Neuronal stem cell (in vitro differentiated cells): ENCODE measurements at regions not wholly inside any gene's neighbourhood (a gene's known extent, or its start where the extent isn't known, plus 50 kb on each side); places are given as distances from the start of the nearest gene placed in this dataset.
A peak's percentile ranks its signal among the peaks of the same experiment; 100 is the strongest.

ENCODE experiments used
- DNase-seq: peaks from one replicate; pipeline ENCODE4 v3.0.0-alpha.2; 2013; ENCODE audit warnings: low spot score
- H2AFZ ChIP-seq: one replicate; pipeline ENCODE4 v1.6.1; 2013; ENCODE audit warnings: mild to moderate bottlenecking, low read length, inconsistent platforms
- H2AK5ac ChIP-seq: 2 replicates; pipeline ENCODE4 v1.6.1; 2013; ENCODE audit warnings: low read depth, mild to moderate bottlenecking, inconsistent platforms, low read length, moderate library complexity, mixed read lengths
- H2BK120ac ChIP-seq: 2 replicates; pipeline ENCODE4 v1.6.1; 2013; ENCODE audit warnings: low read depth, mild to moderate bottlenecking, inconsistent platforms, low read length, moderate library complexity, mixed read lengths
- H2BK12ac ChIP-seq: one replicate; pipeline ENCODE4 v1.6.1; 2013; ENCODE audit warnings: low read length, inconsistent platforms
- H2BK15ac ChIP-seq: 2 replicates; pipeline ENCODE4 v1.6.1; 2013; ENCODE audit warnings: mild to moderate bottlenecking, low read length, inconsistent platforms, mixed read lengths
- H2BK5ac ChIP-seq: one replicate; pipeline ENCODE4 v1.6.1; 2013; ENCODE audit warnings: inconsistent platforms, mild to moderate bottlenecking, low read length, moderate library complexity
- H3K14ac ChIP-seq: one replicate; pipeline ENCODE4 v1.6.1; 2013; ENCODE audit warnings: low read length, inconsistent platforms
- H3K18ac ChIP-seq: 2 replicates; pipeline ENCODE4 v1.6.1; 2013; ENCODE audit warnings: low read length, inconsistent platforms
- H3K23ac ChIP-seq: 2 replicates; pipeline ENCODE4 v1.6.1; 2013; ENCODE audit warnings: low read depth, mild to moderate bottlenecking, mixed read lengths, low read length, inconsistent platforms; ENCODE audit not compliant: poor library complexity
- H3K27ac ChIP-seq: replicated peaks from 3 replicates; pipeline ENCODE4 v1.5.1; 2013; ENCODE audit warnings: low read length, inconsistent platforms
- H3K27me3 ChIP-seq, 3 experiments: 2 replicates each; pipeline ENCODE4 v1.6.1; 2013; ENCODE audit warnings: low read length in 3 of 3, mild to moderate bottlenecking in 2 of 3, inconsistent platforms in 1 of 3, low read depth in 1 of 3, mixed read lengths in 1 of 3, moderate library complexity in 1 of 3; ENCODE audit not compliant: control insufficient read depth in 3 of 3, insufficient read depth in 3 of 3
- H3K36me3 ChIP-seq, 2 donors: replicated peaks in 1 of 2; 2 replicates each; pipeline ENCODE4 v1.6.1; 2013; ENCODE audit warnings: low read length in 2 of 2; ENCODE audit not compliant: control insufficient read depth in 2 of 2, insufficient read depth in 2 of 2
- H3K4ac ChIP-seq: 2 replicates; pipeline ENCODE4 v1.6.1; 2013; ENCODE audit warnings: inconsistent platforms, mild to moderate bottlenecking, low read length, moderate library complexity
- H3K4me1 ChIP-seq, 2 donors: 1 replicate in 1 of 2; 2 replicates in 1 of 2; pipeline ENCODE4 v1.6.1; 2013; ENCODE audit warnings: low read length in 2 of 2, low read depth in 1 of 2; ENCODE audit not compliant: control insufficient read depth in 2 of 2, insufficient read depth in 1 of 2
- H3K4me2 ChIP-seq: one replicate; pipeline ENCODE4 v1.6.1; 2013; ENCODE audit warnings: mild to moderate bottlenecking, low read length, inconsistent platforms; ENCODE audit not compliant: insufficient read depth, poor library complexity, severe bottlenecking
- H3K4me3 ChIP-seq, 2 donors: 2 replicates each; pipeline ENCODE4 v1.5.1; 2013; ENCODE audit warnings: low read length in 2 of 2, mild to moderate bottlenecking in 2 of 2, inconsistent platforms in 1 of 2, moderate library complexity in 1 of 2
- H3K79me1 ChIP-seq: one replicate; pipeline ENCODE4 v1.6.1; 2013; ENCODE audit warnings: low read depth, mild to moderate bottlenecking, inconsistent platforms, low read length, moderate library complexity
- H3K9ac ChIP-seq: one replicate; pipeline ENCODE4 v1.6.1; 2013; ENCODE audit warnings: mild to moderate bottlenecking, low read depth, low read length, inconsistent platforms; ENCODE audit not compliant: poor library complexity
- H3K9me3 ChIP-seq, 2 donors: replicated peaks in 1 of 2; 2 replicates each; pipeline versions ENCODE3 to v1.6.1; 2013; ENCODE audit warnings: low read length in 2 of 2, mild to moderate bottlenecking in 2 of 2, inconsistent platforms in 1 of 2, low read depth in 1 of 2, mixed read lengths in 1 of 2, moderate library complexity in 1 of 2; ENCODE audit not compliant: control insufficient read depth in 2 of 2, insufficient read depth in 1 of 2
- H4K8ac ChIP-seq: one replicate; pipeline ENCODE4 v1.6.1; 2013; ENCODE audit warnings: low read depth, mild to moderate bottlenecking, inconsistent platforms, low read length, moderate library complexity
- H4K91ac ChIP-seq: one replicate; pipeline ENCODE4 v1.6.1; 2013; ENCODE audit warnings: low read length, low read depth, mild to moderate bottlenecking, inconsistent platforms; ENCODE audit not compliant: poor library complexity
- WGBS, 2 donors: extraction: QIAGEN DNeasy Blood & Tissue Kit; methylation state at CpG; one replicate each; pipeline ENCODE4 v1.1.7; 2013; ENCODE audit warnings: missing lambda C conversion rate in 2 of 2, mixed read lengths in 1 of 2; ENCODE audit not compliant: insufficient read length in 2 of 2, insufficient replicate concordance in 1 of 2; ENCODE audit errors: extremely low coverage in 2 of 2; 5-methylcytosine and 5-hydroxymethylcytosine counted together

DNA sequence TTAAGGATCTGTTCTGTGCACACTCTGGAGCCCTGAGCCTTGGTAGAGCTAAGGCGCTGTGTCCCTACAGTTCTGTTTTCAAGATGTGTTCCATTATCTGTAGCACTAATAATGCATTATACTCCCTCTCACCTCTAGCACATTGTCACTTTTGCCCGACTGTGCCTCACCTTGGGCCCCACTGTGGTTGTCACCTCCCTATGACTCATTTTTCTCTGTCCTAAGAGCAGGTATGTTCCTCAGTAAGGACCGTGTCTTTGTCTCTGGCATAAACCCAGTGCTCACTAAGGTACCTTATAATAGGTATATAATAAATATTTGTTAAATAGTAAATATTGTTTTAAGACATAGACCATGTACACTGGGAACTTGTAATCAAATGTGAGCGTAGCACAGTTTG lies 942.5 kb upstream of the CITED2 start:
- H2BK12ac ChIP-seq = no peak overlapping the region
- no peak overlapping the region for H3K23ac ChIP-seq
- H3K36me3 ChIP-seq = no peaks in the 10 kb centered on the region
- H3K18ac ChIP-seq = no peak overlapping the region
- no peak overlapping the region for H3K4ac ChIP-seq
- H3K4me2 ChIP-seq = no peak overlapping the region
- no peaks in the 10 kb centered on the region for H3K9me3 ChIP-seq
- H2AK5ac ChIP-seq = no peak overlapping the region
- WGBS, 2 donors = no CpG with 5 or more reads among the region's 4 CpGs
- no peak overlapping the region for H3K4me3 ChIP-seq
- no peak overlapping the region for H2BK120ac ChIP-seq
- H4K8ac ChIP-seq = no peak overlapping the region
- no peak overlapping the region for H2BK5ac ChIP-seq
- no peak overlapping the region for H2AFZ ChIP-seq
- H3K14ac ChIP-seq = no peak overlapping the region
- H4K91ac ChIP-seq = no peak overlapping the region
- no peak for DNase-seq
- H3K4me1 ChIP-seq = peaks cover 2 to 7% of the 10 kb centered on the region in 2 donors
- H3K27ac ChIP-seq = no peak overlapping the region
- H3K79me1 ChIP-seq = no peaks in the 10 kb centered on the region
- no peak overlapping the region for H3K9ac ChIP-seq
- H3K27me3 ChIP-seq = no peaks in the 10 kb centered on the region
- H2BK15ac ChIP-seq = no peak overlapping the region

DNA sequence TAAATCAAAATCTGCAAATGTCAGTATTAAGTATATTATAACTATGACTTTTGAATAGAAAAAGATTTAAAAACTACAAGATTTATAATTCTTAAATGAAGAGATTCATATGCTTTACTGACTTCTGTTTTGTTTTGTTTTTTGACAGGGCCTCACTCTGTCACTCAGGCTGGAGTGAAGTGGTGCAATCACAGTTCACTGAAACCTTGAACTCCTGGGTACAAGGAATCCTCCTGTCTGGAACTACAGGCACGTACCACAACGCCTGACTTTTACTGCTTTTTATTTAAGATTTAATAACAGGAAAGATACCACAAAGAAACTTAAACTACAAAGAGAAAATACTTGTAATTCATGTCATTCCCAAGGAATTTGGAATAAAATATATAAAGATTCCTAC lies 940.2 kb upstream of the CITED2 start:
- no peaks in the 10 kb centered on the region for H3K4me1 ChIP-seq
- no peak overlapping the region for H2BK5ac ChIP-seq
- no peaks in the 10 kb centered on the region for H3K27me3 ChIP-seq
- no peak overlapping the region for H3K27ac ChIP-seq
- no peak overlapping the region for H3K23ac ChIP-seq
- WGBS, 2 donors = no CpG with 5 or more reads among the region's 2 CpGs
- no peak overlapping the region for H3K9ac ChIP-seq
- H3K4ac ChIP-seq = no peak overlapping the region
- no peak overlapping the region for H3K18ac ChIP-seq
- no peak for DNase-seq
- H4K8ac ChIP-seq = no peak overlapping the region
- H2AK5ac ChIP-seq = no peak overlapping the region
- no peak overlapping the region for H3K4me2 ChIP-seq
- no peak overlapping the region for H4K91ac ChIP-seq
- H3K36me3 ChIP-seq = no peaks in the 10 kb centered on the region
- H3K4me3 ChIP-seq = no peak overlapping the region
- H2AFZ ChIP-seq = no peak overlapping the region
- H2BK12ac ChIP-seq = no peak overlapping the region
- H3K9me3 ChIP-seq = no peaks in the 10 kb centered on the region
- H3K14ac ChIP-seq = no peak overlapping the region
- no peak overlapping the region for H2BK15ac ChIP-seq
- no peak overlapping the region for H2BK120ac ChIP-seq
- no peaks in the 10 kb centered on the region for H3K79me1 ChIP-seq

DNA sequence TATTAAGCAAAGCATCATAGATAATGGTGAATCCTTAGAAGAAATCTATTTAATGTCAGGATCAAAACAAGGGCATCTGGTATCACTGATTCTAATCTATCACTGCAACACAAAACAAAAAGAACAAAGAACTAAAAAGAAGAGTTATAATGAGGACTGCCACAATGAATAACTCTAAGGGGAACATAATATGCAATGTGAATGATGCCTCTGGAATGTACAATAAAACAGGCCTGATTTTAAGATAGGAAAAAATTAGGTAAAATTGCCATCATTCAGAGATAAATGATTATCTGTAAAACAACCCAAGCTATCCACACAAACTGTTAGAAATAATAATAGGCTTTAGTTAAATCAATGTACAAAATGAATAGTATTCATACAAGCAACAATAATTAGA lies 936.7 kb upstream of the CITED2 start:
- H3K4me3 ChIP-seq = no peak overlapping the region
- H2BK12ac ChIP-seq = no peak overlapping the region
- H3K4ac ChIP-seq = no peak overlapping the region
- H2AK5ac ChIP-seq = no peak overlapping the region
- no peaks in the 10 kb centered on the region for H3K4me1 ChIP-seq
- no peak for DNase-seq
- H3K23ac ChIP-seq = no peak overlapping the region
- H2BK120ac ChIP-seq = no peak overlapping the region
- no peak overlapping the region for H4K91ac ChIP-seq
- H3K27ac ChIP-seq = no peak overlapping the region
- H4K8ac ChIP-seq = no peak overlapping the region
- no peak overlapping the region for H2BK15ac ChIP-seq
- no peak overlapping the region for H3K14ac ChIP-seq
- no peak overlapping the region for H2BK5ac ChIP-seq
- no peak overlapping the region for H3K18ac ChIP-seq
- H3K4me2 ChIP-seq = no peak overlapping the region
- H2AFZ ChIP-seq = no peak overlapping the region
- H3K9ac ChIP-seq = no peak overlapping the region
- H3K9me3 ChIP-seq = no peaks in the 10 kb centered on the region
- H3K27me3 ChIP-seq = no peaks in the 10 kb centered on the region
- H3K36me3 ChIP-seq = no peaks in the 10 kb centered on the region
- H3K79me1 ChIP-seq = no peaks in the 10 kb centered on the region

DNA sequence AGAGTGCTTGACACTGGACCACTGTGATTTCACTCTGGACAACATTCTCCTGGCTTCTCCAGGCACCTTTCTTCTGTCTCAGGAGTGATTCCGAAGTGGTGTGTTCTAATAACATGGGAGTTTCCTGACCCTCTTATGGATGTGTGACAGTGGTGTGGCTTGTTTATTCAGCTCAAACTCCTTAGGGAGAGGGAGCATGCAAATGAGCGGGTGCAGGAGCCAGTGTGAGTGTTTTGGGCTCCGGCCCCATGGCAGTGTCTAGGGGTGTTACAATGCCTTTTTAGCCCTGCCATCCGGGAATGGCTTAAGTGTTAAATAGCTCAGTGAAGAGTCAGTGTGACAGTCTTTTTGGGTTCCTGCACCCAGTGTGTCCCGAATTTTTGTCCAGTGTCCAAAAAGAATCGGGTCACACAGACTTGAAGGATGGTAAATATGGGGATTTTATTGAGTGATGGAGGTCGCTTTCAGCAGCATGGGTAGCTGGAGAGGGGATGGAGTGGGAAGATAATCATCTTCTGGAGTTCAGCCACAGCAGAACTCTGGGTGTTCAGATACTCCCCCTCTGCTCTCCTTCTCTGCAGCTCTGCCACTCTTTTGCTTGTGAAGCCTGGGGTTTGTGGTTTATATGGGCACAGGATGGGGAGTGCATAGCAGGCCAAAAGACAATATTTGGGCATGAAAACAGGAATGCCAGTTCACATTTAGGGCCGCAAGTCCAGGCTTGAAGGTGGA lies 928.9 kb upstream of the CITED2 start:
- H4K8ac ChIP-seq = no peak overlapping the region
- H3K4me1 ChIP-seq = no peaks in the 10 kb centered on the region
- no peak overlapping the region for H3K9ac ChIP-seq
- H3K79me1 ChIP-seq = no peaks in the 10 kb centered on the region
- H3K23ac ChIP-seq = no peak overlapping the region
- no peak for DNase-seq
- H4K91ac ChIP-seq = no peak overlapping the region
- H3K18ac ChIP-seq = peak overlapping the region; percentile 67
- no peak overlapping the region for H2BK12ac ChIP-seq
- H2BK120ac ChIP-seq = no peak overlapping the region
- H3K4me3 ChIP-seq = no peak overlapping the region
- peak overlapping the region; percentile 9 for H2AFZ ChIP-seq
- H3K14ac ChIP-seq = peak overlapping the region; percentile 58
- H3K36me3 ChIP-seq = no peaks in the 10 kb centered on the region
- WGBS, 2 donors = no CpG with 5 or more reads among the region's 8 CpGs
- no peaks in the 10 kb centered on the region for H3K9me3 ChIP-seq
- no peak overlapping the region for H3K4me2 ChIP-seq
- H2BK5ac ChIP-seq = no peak overlapping the region
- H3K4ac ChIP-seq = no peak overlapping the region
- no peak overlapping the region for H2BK15ac ChIP-seq
- H2AK5ac ChIP-seq = no peak overlapping the region
- H3K27ac ChIP-seq = no peak overlapping the region
- H3K27me3 ChIP-seq = no peaks in the 10 kb centered on the region
